Peyer's patch (tissue), 4 donors: ENCODE measurements at regions not wholly inside any gene's neighbourhood (a gene's known extent, or its start where the extent isn't known, plus 50 kb on each side); places are given as distances from the start of the nearest gene placed in this dataset.

Experiments used
- CTCF ChIP-seq, 6 experiments: fragments of 450-650 bp in 4 of 6; fragments of 200-600 bp in 2 of 6; sonication (generic) in 1 of 6; IDR thresholded peaks; one replicate each; pipeline ENCODE4 v1.5.1; 2017 to 2019; ENCODE audit warnings: antibody characterized with exemption in 6 of 6, mild to moderate bottlenecking in 3 of 6, moderate library complexity in 1 of 6
- POLR2A ChIP-seq, 2 donors: fragments of 450-650 bp; IDR thresholded peaks; one replicate each; pipeline ENCODE4 v1.5.1; 2017; ENCODE audit warnings: antibody characterized with exemption in 2 of 2, mild to moderate bottlenecking in 2 of 2, moderate library complexity in 2 of 2

GRCh38 chr14:38138473-38139138 is 69.1 kb upstream of the SSTR1 start:
- no peak for TF ChIP-seq CTCF (IDR thresholded peaks at IDR 0.05)
- no peak for TF ChIP-seq POLR2A (IDR thresholded peaks at IDR 0.05)
